Astrocyte (in vitro differentiated cells and primary cell): ENCODE measurements at regions not wholly inside any gene's neighbourhood (a gene's known extent, or its start where the extent isn't known, plus 50 kb on each side); places are given as distances from the start of the nearest gene placed in this dataset.

Source experiments
- EZH2 ChIP-seq: IDR thresholded peaks from 2 replicates; pipeline ENCODE4 v1.6.1; 2012; ENCODE audit warnings: mild to moderate bottlenecking, low read length, inconsistent platforms; ENCODE audit not compliant: insufficient read depth
- TF ChIP-seq, protein P1 (sequence below): IDR thresholded peaks from 2 replicates; pipeline ENCODE4 v1.5.1; 2011; ENCODE audit warnings: low read depth, mild to moderate bottlenecking, inconsistent platforms, low read length, moderate library complexity; ENCODE audit not compliant: insufficient read depth

DNA sequence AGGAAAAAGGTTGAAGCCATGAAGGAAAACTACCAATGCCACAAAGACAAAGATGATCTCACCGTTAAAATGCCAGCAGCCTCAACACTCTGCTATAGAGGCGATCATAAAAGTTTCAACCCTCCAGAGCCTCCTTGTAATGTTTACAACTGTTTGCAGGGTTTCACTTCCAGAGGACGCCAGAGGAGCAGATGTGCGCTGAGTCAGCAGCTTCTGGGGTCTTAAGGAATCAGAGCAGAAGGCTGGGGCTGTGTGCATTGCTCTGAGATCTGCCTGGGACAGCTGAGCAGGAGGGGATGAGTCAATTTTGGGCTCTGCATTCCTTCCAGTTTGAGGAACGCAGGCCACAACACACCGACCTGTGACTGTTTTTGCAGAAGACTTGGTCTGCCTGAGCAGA, 98.3 kb downstream of the TMEM130 start:
- TF ChIP-seq EZH2: no peak
- TF ChIP-seq, protein P1, sequence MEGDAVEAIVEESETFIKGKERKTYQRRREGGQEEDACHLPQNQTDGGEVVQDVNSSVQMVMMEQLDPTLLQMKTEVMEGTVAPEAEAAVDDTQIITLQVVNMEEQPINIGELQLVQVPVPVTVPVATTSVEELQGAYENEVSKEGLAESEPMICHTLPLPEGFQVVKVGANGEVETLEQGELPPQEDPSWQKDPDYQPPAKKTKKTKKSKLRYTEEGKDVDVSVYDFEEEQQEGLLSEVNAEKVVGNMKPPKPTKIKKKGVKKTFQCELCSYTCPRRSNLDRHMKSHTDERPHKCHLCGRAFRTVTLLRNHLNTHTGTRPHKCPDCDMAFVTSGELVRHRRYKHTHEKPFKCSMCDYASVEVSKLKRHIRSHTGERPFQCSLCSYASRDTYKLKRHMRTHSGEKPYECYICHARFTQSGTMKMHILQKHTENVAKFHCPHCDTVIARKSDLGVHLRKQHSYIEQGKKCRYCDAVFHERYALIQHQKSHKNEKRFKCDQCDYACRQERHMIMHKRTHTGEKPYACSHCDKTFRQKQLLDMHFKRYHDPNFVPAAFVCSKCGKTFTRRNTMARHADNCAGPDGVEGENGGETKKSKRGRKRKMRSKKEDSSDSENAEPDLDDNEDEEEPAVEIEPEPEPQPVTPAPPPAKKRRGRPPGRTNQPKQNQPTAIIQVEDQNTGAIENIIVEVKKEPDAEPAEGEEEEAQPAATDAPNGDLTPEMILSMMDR: no peak
